ENCODE measurements at regions not wholly inside any gene's neighbourhood (a gene's known extent, or its start where the extent isn't known, plus 50 kb on each side); places are given as distances from the start of the nearest gene placed in this dataset.

DNA sequence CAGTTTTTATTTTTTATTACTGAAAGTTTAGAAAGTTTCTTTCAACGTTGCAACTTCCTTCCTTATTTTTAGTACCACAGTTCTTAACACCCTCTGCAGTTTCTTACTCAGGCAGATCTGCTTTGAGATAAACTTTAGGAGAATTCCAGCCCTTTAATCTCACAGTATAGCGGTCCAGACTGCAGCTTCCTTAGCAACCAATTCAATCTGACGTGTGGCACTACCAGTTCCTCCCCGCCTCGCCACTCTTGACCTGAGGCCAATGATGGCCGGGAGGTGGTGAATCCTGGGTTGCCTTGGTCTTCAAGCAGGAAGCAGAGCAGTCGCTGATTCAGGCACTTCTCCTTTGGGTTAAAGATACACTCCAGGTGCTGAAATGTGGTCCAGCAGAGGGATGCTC lies 334.3 kb upstream of the TRPC7 start:
- H3K9me3 ChIP-seq (ENCODE audit: low read depth, low read length, poor library complexity, severe bottlenecking) = no peaks in the 10 kb centered on the region
- DNase-seq (ENCODE audit: low spot score) = no peak
- intact Hi-C loops (cut with micrococcal nuclease; ENCODE audit: unreplicated experiment) = loop anchor here (10.0 kb wide), 1 partner anchor 325 kb away; no protein-coding TSS in a partner anchor
- H3K4me1 ChIP-seq (ENCODE audit: insufficient read depth, low read length, poor library complexity, severe bottlenecking) = no peaks in the 10 kb centered on the region
- ChIA-PET POLR2A (ENCODE audit: low non-redundant PET) (no interaction called here), CTCF (no interaction called here)
- peaks cover 86% of the 10 kb centered on the region for H3K27me3 ChIP-seq (replicated peaks; ENCODE audit: insufficient read depth, low read depth, low read length, poor library complexity)
- H3K36me3 ChIP-seq (ENCODE audit: insufficient read depth, low read length, poor library complexity, severe bottlenecking) = no peaks in the 10 kb centered on the region
- no peak overlapping the region for H3K27ac ChIP-seq (ENCODE audit: low read depth, low read length, poor library complexity, severe bottlenecking)
- no peak for TF ChIP-seq EZH2 (IDR thresholded peaks at IDR 0.05; ENCODE audit: borderline replicate concordance, low read depth, low read length, poor library complexity, severe bottlenecking)
- TF ChIP-seq CTCF (conservative IDR thresholded peaks at IDR 0.05; ENCODE audit: low read depth, low read length) = no peak
- H3K4me3 ChIP-seq (ENCODE audit: low read depth, low read length, poor library complexity, severe bottlenecking) = no peak overlapping the region
- BruUV-seq (replicated peaks) = no TSS peak

DNA sequence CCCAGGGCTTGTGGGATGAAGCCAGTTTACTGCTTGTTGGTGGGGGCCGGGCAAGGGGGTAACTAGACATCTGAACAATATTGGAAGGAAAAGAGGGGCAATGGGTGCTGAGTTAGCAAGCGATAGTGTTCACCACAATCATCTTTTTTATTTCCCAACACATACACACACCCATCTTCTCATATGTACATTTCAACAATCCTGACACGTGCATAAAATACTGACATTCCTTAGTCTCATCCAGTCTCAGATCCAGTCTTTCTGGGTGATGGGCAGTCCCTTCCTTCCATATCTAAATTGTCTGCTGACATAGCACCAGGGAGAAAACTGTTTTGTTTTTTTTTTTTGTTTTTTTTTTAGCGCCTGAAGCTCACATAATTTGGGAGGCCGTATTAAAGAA lies 333.6 kb upstream of the TRPC7 start:
- Histone ChIP-seq H3K4me3 (ENCODE audit: low read depth, low read length, poor library complexity, severe bottlenecking) (no peak overlapping the region), H3K27ac (ENCODE audit: low read depth, low read length, poor library complexity, severe bottlenecking) (no peak overlapping the region), H3K4me1 (ENCODE audit: insufficient read depth, low read length, poor library complexity, severe bottlenecking) (no peaks in the 10 kb centered on the region), H3K9me3 (ENCODE audit: low read depth, low read length, poor library complexity, severe bottlenecking) (no peaks in the 10 kb centered on the region), H3K27me3 (replicated peaks; ENCODE audit: insufficient read depth, low read depth, low read length, poor library complexity) (peaks cover 91% of the 10 kb centered on the region), H3K36me3 (ENCODE audit: insufficient read depth, low read length, poor library complexity, severe bottlenecking) (no peaks in the 10 kb centered on the region)
- no peak for TF ChIP-seq CTCF (conservative IDR thresholded peaks at IDR 0.05; ENCODE audit: low read depth, low read length)
- TF ChIP-seq EZH2 (IDR thresholded peaks at IDR 0.05; ENCODE audit: borderline replicate concordance, low read depth, low read length, poor library complexity, severe bottlenecking) = no peak
- POLR2A ChIA-PET (ENCODE audit: low non-redundant PET) = no interaction called here
- BruUV-seq (replicated peaks) = no TSS peak
- intact Hi-C loops (cut with micrococcal nuclease; ENCODE audit: unreplicated experiment) = loop anchor here (10.0 kb wide), 1 partner anchor 324 kb away; no protein-coding TSS in a partner anchor
- DNase-seq (ENCODE audit: low spot score) = no peak
- CTCF ChIA-PET = no interaction called here

DNA sequence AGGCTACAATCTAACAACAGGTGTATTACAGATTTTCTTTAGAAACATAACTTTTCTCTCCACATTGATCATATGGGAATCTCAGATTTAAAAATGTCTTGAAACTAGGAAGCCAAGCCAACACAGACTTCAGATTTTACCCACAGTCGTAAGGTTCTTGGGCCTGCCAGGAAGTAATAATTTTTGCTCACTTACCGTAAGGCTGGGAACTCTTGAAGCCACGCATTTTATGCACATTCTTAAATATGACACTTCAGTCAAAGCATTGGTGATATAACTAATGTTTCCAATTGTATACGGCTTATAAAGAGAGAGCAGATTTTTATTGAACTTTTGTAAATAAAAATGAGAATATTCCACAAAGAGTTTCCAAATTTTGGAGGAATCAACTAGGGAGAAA lies 328.9 kb upstream of the TRPC7 start:
- TF ChIP-seq CTCF (conservative IDR thresholded peaks at IDR 0.05; ENCODE audit: low read depth, low read length) = no peak
- no peak for TF ChIP-seq EZH2 (IDR thresholded peaks at IDR 0.05; ENCODE audit: borderline replicate concordance, low read depth, low read length, poor library complexity, severe bottlenecking)
- H3K36me3 ChIP-seq (ENCODE audit: insufficient read depth, low read length, poor library complexity, severe bottlenecking) = no peaks in the 10 kb centered on the region
- no peak for DNase-seq (ENCODE audit: low spot score)
- no peaks in the 10 kb centered on the region for H3K4me1 ChIP-seq (ENCODE audit: insufficient read depth, low read length, poor library complexity, severe bottlenecking)
- ChIA-PET POLR2A (ENCODE audit: low non-redundant PET) (no interaction called here), CTCF (no interaction called here)
- H3K9me3 ChIP-seq (ENCODE audit: low read depth, low read length, poor library complexity, severe bottlenecking) = no peaks in the 10 kb centered on the region
- no peak overlapping the region for H3K4me3 ChIP-seq (ENCODE audit: low read depth, low read length, poor library complexity, severe bottlenecking)
- no peak overlapping the region for H3K27ac ChIP-seq (ENCODE audit: low read depth, low read length, poor library complexity, severe bottlenecking)
- intact Hi-C loops (cut with micrococcal nuclease; ENCODE audit: unreplicated experiment) = loop anchor here (10.0 kb wide), 1 partner anchor 319 kb away; no protein-coding TSS in a partner anchor
- H3K27me3 ChIP-seq (replicated peaks; ENCODE audit: insufficient read depth, low read depth, low read length, poor library complexity) = peaks cover 77% of the 10 kb centered on the region
- no TSS peak for BruUV-seq (replicated peaks)

All from A673 (cell line).